Endothelial cell of umbilical vein (primary cell): ENCODE measurements at regions not wholly inside any gene's neighbourhood (a gene's known extent, or its start where the extent isn't known, plus 50 kb on each side); places are given as distances from the start of the nearest gene placed in this dataset.

Source experiments
- BruUV-seq: library from RNA; stranded (reverse); fragments of 400-500 nt; replicated peaks from 2 replicates; lab custom pipeline; 2021; lab: Mats Ljungman, UMichigan
- CTCF ChIA-PET: fragments of 300-600, 350-600 bp; sonication (Branson Sonifier 250); formaldehyde crosslinking; loops from one replicate; lab custom pipeline; 2021; ENCODE audit warnings: antibody characterized with exemption, inconsistent platforms; lab: Charles Lee
- POLR2A ChIA-PET: fragments of 300-600, 350-600 bp; sonication (Branson Sonifier 250); formaldehyde crosslinking; loops from one replicate; lab custom pipeline; 2021; ENCODE audit warnings: antibody characterized with exemption, inconsistent platforms; lab: Charles Lee
- DNase-seq: peaks from one replicate; pipeline ENCODE4 v3.0.0-alpha.2; 2011; ENCODE audit warnings: low read depth, low spot score
- FAIRE-seq: peaks from 2 replicates; lab custom pipeline; 2011; peaks lifted over from hg19 to GRCh38; lab: Jason Lieb, UNC
- H2AFZ ChIP-seq: 2 replicates; pipeline ENCODE4 v1.6.0; 2012; ENCODE audit warnings: low read depth, low read length, control low read depth, inconsistent platforms
- H3K27ac ChIP-seq: 2 replicates; pipeline ENCODE4 v1.5.1; 2011; ENCODE audit warnings: low read depth, mild to moderate bottlenecking, control low read depth, low read length, moderate library complexity; ENCODE audit not compliant: insufficient read depth
- H3K27me3 ChIP-seq, 2 experiments: 2 replicates each; pipeline versions ENCODE4 v1.6.0 to v1.6.1; 2011; ENCODE audit warnings: low read length in 2 of 2, mixed read lengths in 1 of 2; ENCODE audit not compliant: control insufficient read depth in 2 of 2, insufficient read depth in 2 of 2
- H3K36me3 ChIP-seq, 2 experiments: 2 replicates in 1 of 2; 3 replicates in 1 of 2; pipeline ENCODE4 v1.5.1; 2011; ENCODE audit warnings: low read length in 2 of 2, mild to moderate bottlenecking in 1 of 2, moderate library complexity in 1 of 2; ENCODE audit not compliant: control insufficient read depth in 2 of 2, insufficient read depth in 2 of 2; ENCODE audit errors: extremely low read depth in 1 of 2
- H3K4me1 ChIP-seq: 3 replicates; pipeline ENCODE4 v1.5.1; 2011; ENCODE audit warnings: mild to moderate bottlenecking, low read length; ENCODE audit not compliant: control insufficient read depth, insufficient read depth; ENCODE audit errors: extremely low read depth
- H3K4me2 ChIP-seq: 2 replicates; pipeline ENCODE4 v1.6.1; 2011; ENCODE audit warnings: low read length, control low read depth, mixed read lengths; ENCODE audit not compliant: insufficient read depth
- H3K4me3 ChIP-seq, 3 experiments: fragments of 200-600 bp in 1 of 3; sonication (generic), shearing (Covaris generic) in 1 of 3; replicated peaks in 1 of 3; 2 replicates each; pipeline ENCODE4 v1.5.1; 2011 to 2016; ENCODE audit warnings: control low read depth in 3 of 3, low read length in 3 of 3, mild to moderate bottlenecking in 2 of 3, inconsistent platforms in 1 of 3, low read depth in 1 of 3, moderate library complexity in 1 of 3; ENCODE audit not compliant: insufficient read depth in 1 of 3
- H3K79me2 ChIP-seq: 2 replicates; pipeline ENCODE4 v1.6.0; 2012; ENCODE audit warnings: low read length, inconsistent platforms; ENCODE audit not compliant: control insufficient read depth, insufficient read depth
- H3K9ac ChIP-seq: replicated peaks from 2 replicates; pipeline ENCODE3; 2011; ENCODE audit warnings: low read length, control low read depth; ENCODE audit not compliant: insufficient read depth; ENCODE audit errors: extremely low read depth
- H3K9me1 ChIP-seq: replicated peaks from 3 replicates; pipeline ENCODE4 v1.6.0; 2011; ENCODE audit warnings: mild to moderate bottlenecking, low read length; ENCODE audit not compliant: control insufficient read depth, insufficient read depth; ENCODE audit errors: extremely low read depth
- H3K9me3 ChIP-seq: replicated peaks from 2 replicates; pipeline ENCODE4 v1.5.1; 2012; ENCODE audit warnings: low read length, inconsistent platforms; ENCODE audit not compliant: control insufficient read depth, insufficient read depth
- H4K20me1 ChIP-seq: replicated peaks from 2 replicates; pipeline ENCODE3; 2011; ENCODE audit warnings: mild to moderate bottlenecking, low read length; ENCODE audit not compliant: control insufficient read depth, insufficient read depth; ENCODE audit errors: extremely low read depth
- CTCF ChIP-seq, 2 donors: IDR thresholded peaks; 1 replicate in 1 of 2; 2 replicates in 1 of 2; pipeline ENCODE4 v1.5.1; 2011; ENCODE audit warnings: low read length in 2 of 2, mild to moderate bottlenecking in 2 of 2, moderate library complexity in 2 of 2, control low read depth in 1 of 2, inconsistent platforms in 1 of 2, low read depth in 1 of 2; ENCODE audit not compliant: insufficient read depth in 1 of 2; ENCODE audit errors: extremely low read depth in 1 of 2
- EZH2 ChIP-seq: IDR thresholded peaks from 2 replicates; pipeline ENCODE4 v1.6.1; 2012; ENCODE audit warnings: borderline replicate concordance, low read depth, mild to moderate bottlenecking, moderate library complexity, low read length, inconsistent platforms; ENCODE audit not compliant: severe bottlenecking
- FOS ChIP-seq: IDR thresholded peaks from 2 replicates; pipeline ENCODE4 v1.6.1; 2011; ENCODE audit warnings: mild to moderate bottlenecking, low read length, moderate library complexity, borderline replicate concordance; ENCODE audit not compliant: insufficient read depth
- GATA2 ChIP-seq: IDR thresholded peaks from 2 replicates; pipeline ENCODE4 v1.7.0; 2011; ENCODE audit warnings: low read depth, mild to moderate bottlenecking, moderate library complexity, mixed read lengths, low read length; ENCODE audit not compliant: insufficient read length, insufficient read depth
- JUN ChIP-seq: IDR thresholded peaks from 2 replicates; pipeline ENCODE4 v1.6.1; 2011; ENCODE audit warnings: borderline replicate concordance, low read depth; ENCODE audit not compliant: insufficient read length, insufficient read depth
- MAX ChIP-seq: IDR thresholded peaks from 2 replicates; pipeline ENCODE4 v1.6.1; 2011; ENCODE audit not compliant: insufficient read depth, insufficient read length
- MYC ChIP-seq: IDR thresholded peaks from one replicate; pipeline ENCODE4 v1.6.1; 2011; ENCODE audit warnings: mild to moderate bottlenecking, low read depth, low read length
- POLR2AphosphoS5 ChIP-seq: IDR thresholded peaks from 2 replicates; pipeline ENCODE4 v1.6.1; 2012; ENCODE audit warnings: low read depth, mild to moderate bottlenecking, control low read depth, low read length, moderate library complexity; ENCODE audit not compliant: insufficient read depth
- dilution Hi-C: fragments of 300-500 bp; cut with MboI; formaldehyde crosslinking; loops from one replicate; pipeline ENCODE4 v1.15.0; 2019; ENCODE audit warnings: low sequenced_read_pairs; ENCODE audit not compliant: extremely low pct_ligation_motif_present
- intact Hi-C: fragments of 100-400 bp; cut with micrococcal nuclease; formaldehyde crosslinking; loops from one replicate; pipeline ENCODE4 v1.10.0; 2022

- TF ChIP-seq MYC, result no peak
- no peak for TF ChIP-seq EZH2
- TF ChIP-seq CTCF (IDR thresholded peaks at IDR 0.05; ENCODE audit: extremely low read depth in 1 of 2, insufficient read depth in 1 of 2, low read depth in 1 of 2, low read length in 2 of 2), result no peak
- TF ChIP-seq FOS, result no peak
- no peak for TF ChIP-seq GATA2
- no peak for TF ChIP-seq POLR2AphosphoS5
- no peak for TF ChIP-seq MAX
- TF ChIP-seq JUN, result no peak
- H3K36me3 ChIP-seq, result no peaks in the 10 kb centered on the region
- DNase-seq, result no peak
- no peak for FAIRE-seq
- no TSS peak for BruUV-seq
- no peak overlapping the region for H2AFZ ChIP-seq
- dilution Hi-C loops, result no loop called here
- no peak overlapping the region for H3K27ac ChIP-seq
- no peaks in the 10 kb centered on the region for H3K9me3 ChIP-seq
- no peaks in the 10 kb centered on the region for H3K27me3 ChIP-seq
- H3K79me2 ChIP-seq, result no peaks in the 10 kb centered on the region
- H4K20me1 ChIP-seq, result no peaks in the 10 kb centered on the region
- no peaks in the 10 kb centered on the region for H3K4me1 ChIP-seq
- CTCF ChIA-PET, result no interaction called here
- H3K4me2 ChIP-seq, result no peak overlapping the region
- H3K9me1 ChIP-seq, result no peaks in the 10 kb centered on the region
- H3K9ac ChIP-seq, result no peak overlapping the region
- intact Hi-C loops, result no loop called here
- POLR2A ChIA-PET, result no interaction called here
- H3K4me3 ChIP-seq, result no peak overlapping the region
Observed at GRCh38 chr6:14731611-14732010, 514.3 kb upstream of the JARID2 start.
